HEK293T (cell line): ENCODE measurements at regions not wholly inside any gene's neighbourhood (a gene's known extent, or its start where the extent isn't known, plus 50 kb on each side); places are given as distances from the start of the nearest gene placed in this dataset.

Source experiments
- CTCF ChIA-PET: fragments of 350-600 bp; formaldehyde crosslinking; extraction: SDS; loops from one replicate; lab custom pipeline; 2021; ENCODE audit warnings: antibody characterized with exemption, inconsistent platforms; lab: Yijun Ruan, JAX
- POLR2A ChIA-PET: fragments of 350-600 bp; formaldehyde crosslinking; extraction: SDS; loops from one replicate; lab custom pipeline; 2020; ENCODE audit warnings: antibody characterized with exemption, inconsistent platforms; lab: Yijun Ruan, JAX
- DNase-seq: peaks from one replicate; pipeline ENCODE4 v3.0.0; 2012; ENCODE audit warnings: mixed read lengths; ENCODE audit errors: extremely low spot score
- ARNT ChIP-seq: fragments of 450-650 bp; IDR thresholded peaks from 2 replicates; pipeline ENCODE4 v1.6.1; 2017; ENCODE audit warnings: mild to moderate bottlenecking
- BHLHE40 ChIP-seq: fragments of 450-650 bp; IDR thresholded peaks from 2 replicates; pipeline ENCODE4 v1.6.1; 2016; ENCODE audit warnings: mild to moderate bottlenecking, moderate library complexity, borderline replicate concordance
- CTBP1 ChIP-seq: fragments of 450-650 bp; IDR thresholded peaks from 2 replicates; pipeline ENCODE4 v1.6.1; 2016; ENCODE audit warnings: borderline replicate concordance
- ELF4 ChIP-seq: fragments of 450-650 bp; IDR thresholded peaks from 2 replicates; pipeline ENCODE4 v1.6.1; 2017; ENCODE audit warnings: antibody characterized with exemption
- FOXA1 ChIP-seq: fragments of 450-650 bp; IDR thresholded peaks from 2 replicates; pipeline ENCODE4 v1.6.1; 2016; ENCODE audit warnings: mild to moderate bottlenecking
- FOXK2 ChIP-seq: fragments of 450-650 bp; IDR thresholded peaks from 2 replicates; pipeline ENCODE4 v1.6.1; 2016; ENCODE audit warnings: mild to moderate bottlenecking
- FOXM1 ChIP-seq: fragments of 450-650 bp; IDR thresholded peaks from 2 replicates; pipeline ENCODE4 v1.6.1; 2017; ENCODE audit warnings: mild to moderate bottlenecking, borderline replicate concordance
- HDGF ChIP-seq: fragments of 450-650 bp; IDR thresholded peaks from 2 replicates; pipeline ENCODE4 v1.6.1; 2017; ENCODE audit warnings: antibody characterized with exemption, borderline replicate concordance
- L3MBTL2 ChIP-seq: fragments of 450-650 bp; conservative IDR thresholded peaks from 2 replicates; pipeline ENCODE4 v1.6.1; 2016; ENCODE audit warnings: mild to moderate bottlenecking
- LEF1 ChIP-seq: fragments of 450-650 bp; IDR thresholded peaks from 2 replicates; pipeline ENCODE4 v1.6.1; 2017; ENCODE audit warnings: mild to moderate bottlenecking, borderline replicate concordance
- NFRKB ChIP-seq: fragments of 450-650 bp; IDR thresholded peaks from 2 replicates; pipeline ENCODE4 v1.6.1; 2016; ENCODE audit warnings: mild to moderate bottlenecking, moderate library complexity
- PKNOX1 ChIP-seq: fragments of 450-650 bp; IDR thresholded peaks from 2 replicates; pipeline ENCODE4 v1.6.1; 2016
- SP1 ChIP-seq: fragments of 450-650 bp; IDR thresholded peaks from 2 replicates; pipeline ENCODE4 v1.6.1; 2017
- SUZ12 ChIP-seq: fragments of 450-650 bp; IDR thresholded peaks from 2 replicates; pipeline ENCODE4 v1.6.1; 2016; ENCODE audit warnings: mild to moderate bottlenecking
- TARDBP ChIP-seq: fragments of 450-650 bp; IDR thresholded peaks from 2 replicates; pipeline ENCODE4 v1.6.1; 2016
- ZNF384 ChIP-seq: fragments of 450-650 bp; IDR thresholded peaks from 2 replicates; pipeline ENCODE4 v1.6.1; 2016

GRCh38 chr6:139857143-139857542 is 482.7 kb upstream of the CITED2 start:
- no peak for DNase-seq
- TF ChIP-seq SP1 = no peak
- no peak for TF ChIP-seq NFRKB
- no peak for TF ChIP-seq L3MBTL2
- TF ChIP-seq FOXA1 = no peak
- no peak for TF ChIP-seq FOXM1
- TF ChIP-seq FOXK2 = no peak
- no peak for TF ChIP-seq SUZ12
- TF ChIP-seq ELF4 = no peak
- TF ChIP-seq CTBP1 = no peak
- no peak for TF ChIP-seq PKNOX1
- ChIA-PET CTCF (no interaction called here), POLR2A (no interaction called here)

GRCh38 chr6:139856562-139856961 is 482.1 kb upstream of the CITED2 start:
- DNase-seq = no peak
- no peak for TF ChIP-seq FOXM1
- no peak for TF ChIP-seq FOXA1
- TF ChIP-seq PKNOX1 = no peak
- TF ChIP-seq ELF4 = no peak
- TF ChIP-seq ZNF384 = no peak
- no peak for TF ChIP-seq BHLHE40
- TF ChIP-seq HDGF = no peak
- TF ChIP-seq NFRKB = no peak
- no peak for TF ChIP-seq SUZ12
- TF ChIP-seq L3MBTL2 = no peak
- TF ChIP-seq FOXK2 = no peak
- TF ChIP-seq LEF1 = no peak
- no peak for TF ChIP-seq TARDBP
- no peak for TF ChIP-seq CTBP1
- no peak for TF ChIP-seq SP1
- TF ChIP-seq ARNT = no peak
- POLR2A ChIA-PET = no interaction called here
- CTCF ChIA-PET = no interaction called here

- CTCF ChIA-PET = interaction anchor here (0.8 to 1.6 kb wide), 2 partner anchors 9 to 486 kb away, joined by 3 to 5 read pairs; no protein-coding TSS in a partner anchor
Measured at GRCh38 chr6:139855671-139856311, 481.3 kb upstream of the CITED2 start.

GRCh38 chr6:139853302-139853992 is 479.0 kb upstream of the CITED2 start:
- POLR2A ChIA-PET = interaction anchor here (1.6 to 3.2 kb wide), 2 partner anchors 10 to 479 kb away, joined by 3 to 19 read pairs; partner anchors contain the start of gene CITED2

More at GRCh38 chr6:139855671-139856311, 481.3 kb upstream of the CITED2 start:
- POLR2A ChIA-PET = interaction anchor here (1.3 kb wide), 1 partner anchor 481 kb away, joined by 5 read pairs; the partner anchor contains the start of gene CITED2
- DNase-seq = no peak
- no peak for TF ChIP-seq ARNT
- TF ChIP-seq HDGF = no peak
- TF ChIP-seq PKNOX1 = peak; percentile 31; the same call in 1 of the 2 replicates
- no peak for TF ChIP-seq LEF1
- TF ChIP-seq ZNF384 = peak; percentile 67

More at GRCh38 chr6:139853302-139853992, 479.0 kb upstream of the CITED2 start:
- CTCF ChIA-PET = interaction anchor here (1.1 kb wide), 1 partner anchor 481 kb away, joined by 4 read pairs; no protein-coding TSS in a partner anchor
- no peak for TF ChIP-seq NFRKB
- TF ChIP-seq BHLHE40 = no peak
- no peak for TF ChIP-seq ZNF384
- TF ChIP-seq ARNT = 0 out of 2 replicates have a peak, but pooled peaks have one; percentile 15
- peak; percentile 63; the same call in 1 of the 2 replicates for TF ChIP-seq CTBP1
- no peak for TF ChIP-seq FOXA1
- TF ChIP-seq HDGF = no peak
- TF ChIP-seq SUZ12 = no peak
- peak; percentile 59 for TF ChIP-seq PKNOX1
- no peak for TF ChIP-seq FOXK2
- no peak for DNase-seq
